ENCODE measurements at regions not wholly inside any gene's neighbourhood (a gene's known extent, or its start where the extent isn't known, plus 50 kb on each side); places are given as distances from the start of the nearest gene placed in this dataset.

DNA sequence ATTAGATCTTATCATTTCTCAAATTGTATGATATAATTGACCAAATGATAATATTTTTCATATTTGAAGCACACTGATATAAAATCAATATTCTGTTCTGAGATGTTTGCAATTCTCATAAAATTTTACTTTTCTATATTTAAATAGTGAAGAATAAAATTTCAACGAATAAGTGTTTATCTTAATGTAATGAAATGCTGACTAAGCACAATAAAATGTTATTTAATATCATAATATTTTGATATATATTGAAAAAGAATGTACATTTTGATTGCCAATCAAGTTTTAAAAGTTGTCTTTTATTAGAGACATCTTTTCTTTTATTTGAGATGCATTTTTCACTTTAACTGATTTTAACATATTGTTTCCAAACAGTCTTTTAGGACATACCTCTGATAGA, 416.1 kb downstream of the TAF11L14 start:
- Histone ChIP-seq H4K8ac (ENCODE audit: low read depth in 2 of 2, low read length in 2 of 2) (no peak overlapping the region), H2BK5ac (ENCODE audit: low read depth, low read length, poor library complexity, severe bottlenecking) (no peak overlapping the region), H3K4me1 (ENCODE audit: control insufficient read depth, insufficient read depth, low read length) (no peaks in the 10 kb centered on the region), H3K79me1 (ENCODE audit: low read depth in 1 of 2, low read length in 2 of 2) (no peaks in the 10 kb centered on the region), H3K27me3 (ENCODE audit: control insufficient read depth, insufficient read depth, low read length) (no peaks in the 10 kb centered on the region), H3K4ac (ENCODE audit: low read depth, low read length) (no peak overlapping the region), H2AFZ (replicated peaks; ENCODE audit: low read length, poor library complexity) (no peak overlapping the region), H2AK5ac (ENCODE audit: low read depth, low read length) (no peak overlapping the region), H2BK20ac (ENCODE audit: low read depth, low read length) (no peak overlapping the region), H2AK9ac (replicated peaks; ENCODE audit: low read depth, low read length, poor library complexity) (no peak overlapping the region), H4K20me1 (ENCODE audit: insufficient read depth, low read length) (no peaks in the 10 kb centered on the region), H2BK15ac (ENCODE audit: low read depth, low read length) (no peak overlapping the region), H3K9me1 (ENCODE audit: insufficient read depth, low read length) (no peaks in the 10 kb centered on the region), H3K14ac (replicated peaks; ENCODE audit: low read depth, low read length) (no peak overlapping the region), H3K23ac (ENCODE audit: low read depth, low read length) (no peak overlapping the region), H3K4me2 (ENCODE audit: low read depth, low read length) (no peak overlapping the region), H3K4me3 (ENCODE audit: insufficient read depth, low read depth, low read length) (no peak overlapping the region), H3K27ac (ENCODE audit: insufficient read depth, low read length) (no peak overlapping the region), H3K9ac (ENCODE audit: low read depth, low read length) (no peak overlapping the region), H3K18ac (ENCODE audit: low read depth, low read length) (no peak overlapping the region), H2BK120ac (ENCODE audit: low read depth, low read length) (no peak overlapping the region), H3K9me3 (ENCODE audit: control insufficient read depth, insufficient read depth, low read length) (no peaks in the 10 kb centered on the region), H4K5ac (ENCODE audit: low read depth, low read length) (no peak overlapping the region), H3K36me3 (ENCODE audit: control insufficient read depth, insufficient read depth, low read length) (no peaks in the 10 kb centered on the region), H4K91ac (ENCODE audit: insufficient read depth, low read depth, low read length) (no peak overlapping the region), H3K56ac (ENCODE audit: extremely low read depth, insufficient read depth, low read length) (no peak overlapping the region)
- dilution Hi-C loops (cut with HindIII; ENCODE audit: low sequenced_read_pairs, unreplicated experiment), result no loop called here
- POLR2A ChIA-PET (ENCODE audit: unreplicated experiment), result no interaction called here
- CTCF ChIA-PET, result no interaction called here
- DNase-seq, result no peak
- no TSS peak for BruUV-seq (replicated peaks)
- intact Hi-C loops (cut with micrococcal nuclease), result no loop called here
- in situ Hi-C loops (cut with MboI; ENCODE audit: low sequenced_read_pairs), result no loop called here
- TF ChIP-seq, protein P1, sequence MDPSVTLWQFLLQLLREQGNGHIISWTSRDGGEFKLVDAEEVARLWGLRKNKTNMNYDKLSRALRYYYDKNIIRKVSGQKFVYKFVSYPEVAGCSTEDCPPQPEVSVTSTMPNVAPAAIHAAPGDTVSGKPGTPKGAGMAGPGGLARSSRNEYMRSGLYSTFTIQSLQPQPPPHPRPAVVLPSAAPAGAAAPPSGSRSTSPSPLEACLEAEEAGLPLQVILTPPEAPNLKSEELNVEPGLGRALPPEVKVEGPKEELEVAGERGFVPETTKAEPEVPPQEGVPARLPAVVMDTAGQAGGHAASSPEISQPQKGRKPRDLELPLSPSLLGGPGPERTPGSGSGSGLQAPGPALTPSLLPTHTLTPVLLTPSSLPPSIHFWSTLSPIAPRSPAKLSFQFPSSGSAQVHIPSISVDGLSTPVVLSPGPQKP (IDR thresholded peaks at IDR 0.05; ENCODE audit: borderline replicate concordance, low read depth, low read length), result no peak
- peak; percentile 97 for TF ChIP-seq MAFK (IDR thresholded peaks at IDR 0.05; ENCODE audit: low read depth, low read length)
- WGBS, 2 experiments (ENCODE audit: extremely low coverage in 2 of 2, insufficient read length in 1 of 2), result no CpG with 5 or more reads among the region's 1 CpG
- ATAC-seq (ENCODE audit: low read depth), result no peak

Measured in IMR-90 (cell line).